ENCODE measurements at regions not wholly inside any gene's neighbourhood (a gene's known extent, or its start where the extent isn't known, plus 50 kb on each side); places are given as distances from the start of the nearest gene placed in this dataset.

- no peaks in the 10 kb centered on the region for H3K9me2 ChIP-seq (replicated peaks; ENCODE audit: insufficient read depth)
- no peak for DNase-seq (ENCODE audit: low spot score)
- H4K20me1 ChIP-seq (ENCODE audit: insufficient read depth, poor library complexity, severe bottlenecking), result no peaks in the 10 kb centered on the region
- TF ChIP-seq CTCF (IDR thresholded peaks at IDR 0.05; ENCODE audit: poor library complexity) (no peak), EZH2 (IDR thresholded peaks at IDR 0.05; ENCODE audit: borderline replicate concordance) (no peak), EZH2phosphoT487 (IDR thresholded peaks at IDR 0.05; ENCODE audit: low read depth, severe bottlenecking, unreplicated experiment) (no peak)
- H3K79me2 ChIP-seq, result no peaks in the 10 kb centered on the region
- H3K9me3 ChIP-seq (ENCODE audit: low read depth), result no peaks in the 10 kb centered on the region
- H3K4me3 ChIP-seq, result no peak overlapping the region
- no peaks in the 10 kb centered on the region for H3K27me3 ChIP-seq
- H3K27ac ChIP-seq, result peak overlapping the region; percentile 44
- H3K36me3 ChIP-seq (replicated peaks; ENCODE audit: insufficient read depth, low read depth), result no peaks in the 10 kb centered on the region
- WGBS (ENCODE audit: low lambda C conversion rate, missing lambda C conversion rate), result 51% methylated on average over 4 of the region's 4 CpGs
- no peak overlapping the region for H2AFZ ChIP-seq
- no peak overlapping the region for H3K4me2 ChIP-seq
- no peaks in the 10 kb centered on the region for H3K4me1 ChIP-seq (ENCODE audit: insufficient read depth)
Observed at GRCh38 chr21:27070861-27071670, 104.2 kb upstream of the ADAMTS5 start.

- no peak for DNase-seq (ENCODE audit: low spot score)
- H3K4me3 ChIP-seq, result no peak overlapping the region
- H3K36me3 ChIP-seq (replicated peaks; ENCODE audit: insufficient read depth, low read depth), result no peaks in the 10 kb centered on the region
- H2AFZ ChIP-seq, result no peak overlapping the region
- H3K4me2 ChIP-seq, result no peak overlapping the region
- no peaks in the 10 kb centered on the region for H3K9me2 ChIP-seq (replicated peaks; ENCODE audit: insufficient read depth)
- H3K9me3 ChIP-seq (ENCODE audit: low read depth), result no peaks in the 10 kb centered on the region
- TF ChIP-seq EZH2 (IDR thresholded peaks at IDR 0.05; ENCODE audit: borderline replicate concordance), result no peak
- no peak for TF ChIP-seq CTCF (IDR thresholded peaks at IDR 0.05; ENCODE audit: poor library complexity)
- TF ChIP-seq EZH2phosphoT487 (IDR thresholded peaks at IDR 0.05; ENCODE audit: low read depth, severe bottlenecking, unreplicated experiment), result no peak
- no peak overlapping the region for H3K27ac ChIP-seq
- no peaks in the 10 kb centered on the region for H3K27me3 ChIP-seq
- H3K4me1 ChIP-seq (ENCODE audit: insufficient read depth), result no peaks in the 10 kb centered on the region
- no peaks in the 10 kb centered on the region for H3K79me2 ChIP-seq
- no peaks in the 10 kb centered on the region for H4K20me1 ChIP-seq (ENCODE audit: insufficient read depth, poor library complexity, severe bottlenecking)
Observed at GRCh38 chr21:27068811-27069210, 101.9 kb upstream of the ADAMTS5 start.

- no peak for TF ChIP-seq EZH2 (IDR thresholded peaks at IDR 0.05; ENCODE audit: borderline replicate concordance)
- no peak for TF ChIP-seq CTCF (IDR thresholded peaks at IDR 0.05; ENCODE audit: poor library complexity)
- TF ChIP-seq EZH2phosphoT487 (IDR thresholded peaks at IDR 0.05; ENCODE audit: low read depth, severe bottlenecking, unreplicated experiment), result no peak
- H3K4me3 ChIP-seq, result no peak overlapping the region
- no peaks in the 10 kb centered on the region for H3K79me2 ChIP-seq
- WGBS (ENCODE audit: low lambda C conversion rate, missing lambda C conversion rate), result 83% methylated on average over 1 of the region's 1 CpG
- H2AFZ ChIP-seq, result no peak overlapping the region
- no peaks in the 10 kb centered on the region for H4K20me1 ChIP-seq (ENCODE audit: insufficient read depth, poor library complexity, severe bottlenecking)
- H3K36me3 ChIP-seq (replicated peaks; ENCODE audit: insufficient read depth, low read depth), result no peaks in the 10 kb centered on the region
- no peaks in the 10 kb centered on the region for H3K9me2 ChIP-seq (replicated peaks; ENCODE audit: insufficient read depth)
- H3K4me2 ChIP-seq, result no peak overlapping the region
- no peak overlapping the region for H3K27ac ChIP-seq
- no peak for DNase-seq (ENCODE audit: low spot score)
- H3K4me1 ChIP-seq (ENCODE audit: insufficient read depth), result no peaks in the 10 kb centered on the region
- H3K9me3 ChIP-seq (ENCODE audit: low read depth), result no peaks in the 10 kb centered on the region
- H3K27me3 ChIP-seq, result no peaks in the 10 kb centered on the region
Observed at GRCh38 chr21:27067226-27067625, 100.3 kb upstream of the ADAMTS5 start.
